ENCODE measurements at regions not wholly inside any gene's neighbourhood (a gene's known extent, or its start where the extent isn't known, plus 50 kb on each side); places are given as distances from the start of the nearest gene placed in this dataset.

- DNase-seq (ENCODE audit: low read depth) = no peak
These were observed 360.8 kb upstream of the MCTP2 start for GRCh38 chr15:93870583-93870982.

- DNase-seq (ENCODE audit: low read depth) = no peak
These were observed 364.4 kb upstream of the MCTP2 start for GRCh38 chr15:93866948-93867347.

GRCh38 chr15:93866476-93866875 is 364.9 kb upstream of the MCTP2 start:
- no peak for DNase-seq (ENCODE audit: low read depth)

GRCh38 chr15:93865586-93865985 is 365.8 kb upstream of the MCTP2 start:
- DNase-seq (ENCODE audit: low read depth) = no peak

- DNase-seq (ENCODE audit: low read depth) = no peak
These were observed 368.6 kb upstream of the MCTP2 start for GRCh38 chr15:93862791-93863190.

GRCh38 chr15:93861956-93862741 is 369.2 kb upstream of the MCTP2 start:
- DNase-seq (ENCODE audit: low read depth) = no peak

GRCh38 chr15:93861413-93861812 is 369.9 kb upstream of the MCTP2 start:
- DNase-seq (ENCODE audit: low read depth) = no peak

DNA sequence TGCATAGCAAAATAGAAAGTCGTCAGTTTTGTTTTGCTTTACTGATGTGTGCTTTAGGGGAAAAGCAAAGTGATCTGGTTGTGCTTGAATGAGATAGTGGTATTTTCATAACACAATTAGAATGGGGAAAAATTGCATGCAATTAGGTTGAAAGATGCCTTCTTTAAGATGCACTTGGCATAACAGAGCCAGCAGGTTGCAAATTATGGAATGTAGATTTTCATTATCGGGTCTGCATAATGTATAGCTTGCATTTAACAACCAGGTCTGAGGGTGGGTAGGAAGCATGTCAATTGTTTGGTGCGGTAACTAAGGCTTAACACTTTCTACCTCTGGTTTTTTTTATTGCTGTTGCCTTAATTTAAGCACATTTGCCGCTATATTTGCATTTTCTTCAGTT is 370.7 kb upstream of the MCTP2 start:
- DNase-seq (ENCODE audit: low read depth) = no peak

- no peak for DNase-seq (ENCODE audit: low read depth)
These were observed 372.2 kb upstream of the MCTP2 start for GRCh38 chr15:93859176-93859575.

GRCh38 chr15:93855181-93855826 is 376.1 kb upstream of the MCTP2 start:
- no peak for DNase-seq (ENCODE audit: low read depth)

DNA sequence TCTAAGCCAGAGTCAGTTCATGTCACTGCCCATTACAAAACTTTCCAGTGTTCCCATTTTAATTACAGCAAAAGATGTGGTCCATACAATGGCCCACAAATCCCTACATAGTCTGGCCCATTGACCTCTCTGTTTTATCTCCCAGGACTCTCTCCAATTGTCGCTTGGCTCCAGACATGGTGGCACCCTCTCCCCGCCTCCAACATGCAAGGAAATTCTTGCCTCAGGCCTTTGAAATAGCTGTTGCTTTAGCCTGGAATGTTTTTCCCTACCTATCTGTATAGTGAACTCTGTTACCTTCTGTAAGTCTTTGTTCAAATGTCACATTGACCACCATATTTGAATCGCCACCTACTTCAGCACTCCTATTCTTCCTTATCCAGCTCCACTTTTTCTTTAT is 377.3 kb upstream of the MCTP2 start:
- DNase-seq (ENCODE audit: low read depth) = no peak

DNA sequence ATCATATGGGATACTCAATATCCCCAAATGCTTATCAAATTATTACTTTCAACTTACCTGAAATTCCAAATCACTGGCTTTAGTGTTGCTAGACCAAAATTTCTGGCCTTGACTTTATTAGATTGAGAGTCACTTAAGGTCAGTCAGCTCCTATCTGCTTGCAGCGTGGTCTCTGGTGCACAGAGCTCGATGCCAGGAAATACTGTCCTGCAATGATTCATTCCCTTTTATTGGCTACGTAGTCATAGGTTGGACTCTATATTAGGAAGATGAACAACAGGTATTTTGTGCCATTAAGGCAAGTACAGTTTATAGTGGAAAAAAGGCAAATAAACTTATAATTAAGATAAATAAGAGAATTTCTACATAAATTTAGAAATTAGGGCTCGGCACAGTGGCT is 378.6 kb upstream of the MCTP2 start:
- DNase-seq (ENCODE audit: low read depth) = no peak

GRCh38 chr15:93848490-93848889 is 382.9 kb upstream of the MCTP2 start:
- no peak for DNase-seq (ENCODE audit: low read depth)

DNA sequence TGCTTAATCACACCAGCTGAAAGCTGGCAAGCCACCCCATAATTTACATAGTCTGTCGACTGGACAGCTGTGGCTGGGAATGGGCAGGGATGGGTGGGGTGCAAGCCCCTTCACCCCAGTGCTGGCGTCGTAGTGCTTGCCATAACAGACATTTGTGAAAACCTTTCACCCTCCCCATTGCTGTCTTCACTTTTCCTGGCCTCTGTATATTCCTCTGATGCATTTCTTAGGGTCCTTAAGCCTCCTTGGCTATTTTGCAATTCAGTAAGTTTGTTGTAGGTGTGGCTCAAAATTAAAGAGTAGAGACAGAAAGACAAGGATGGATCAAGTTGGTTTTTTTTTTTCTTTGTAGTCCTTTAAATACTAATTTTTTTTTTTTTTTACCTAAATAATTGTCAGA is 383.3 kb upstream of the MCTP2 start:
- DNase-seq (ENCODE audit: low read depth) = no peak

GRCh38 chr15:93846148-93846547 is 385.2 kb upstream of the MCTP2 start:
- DNase-seq (ENCODE audit: low read depth) = no peak

DNA sequence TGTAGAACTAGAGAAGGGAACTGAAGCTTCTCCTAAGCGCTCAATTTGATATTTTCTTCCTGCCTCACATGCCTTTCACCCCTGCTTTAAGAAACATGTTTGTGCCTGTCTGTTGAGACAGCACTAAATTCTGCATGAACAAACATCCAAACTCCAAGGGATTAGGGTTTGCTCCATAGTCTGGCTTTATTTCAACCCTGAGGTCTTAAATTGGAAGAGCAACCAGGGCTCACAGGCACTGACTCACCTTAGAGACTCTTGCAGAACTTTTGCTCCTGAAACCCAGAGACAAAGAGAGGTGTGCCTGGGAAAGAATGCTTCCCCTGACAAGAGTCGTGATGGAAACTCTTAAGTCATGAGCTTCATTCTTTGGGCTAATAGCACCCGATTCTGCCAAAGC is 393.9 kb upstream of the MCTP2 start:
- DNase-seq (ENCODE audit: low read depth) = no peak

DNA sequence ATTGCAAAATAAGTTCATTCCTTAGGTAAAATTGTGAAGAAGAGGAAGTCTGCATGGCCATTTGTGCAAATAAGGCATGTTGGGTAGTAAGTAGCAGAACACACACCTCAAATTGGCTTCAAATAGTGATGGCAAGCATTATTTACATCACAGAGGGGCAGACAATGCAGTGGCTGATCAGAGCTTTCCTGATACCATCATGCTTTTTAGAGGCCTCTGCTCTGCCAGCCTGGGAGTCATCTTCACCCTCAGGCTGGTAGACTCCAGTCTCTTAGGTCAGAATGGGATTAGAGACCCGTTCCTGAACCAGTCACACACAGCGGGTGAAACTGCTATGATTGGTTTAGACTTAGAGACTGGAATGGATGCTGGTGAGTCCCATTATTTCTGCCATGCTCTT is 396.0 kb upstream of the MCTP2 start:
- no peak for DNase-seq (ENCODE audit: low read depth)

DNA sequence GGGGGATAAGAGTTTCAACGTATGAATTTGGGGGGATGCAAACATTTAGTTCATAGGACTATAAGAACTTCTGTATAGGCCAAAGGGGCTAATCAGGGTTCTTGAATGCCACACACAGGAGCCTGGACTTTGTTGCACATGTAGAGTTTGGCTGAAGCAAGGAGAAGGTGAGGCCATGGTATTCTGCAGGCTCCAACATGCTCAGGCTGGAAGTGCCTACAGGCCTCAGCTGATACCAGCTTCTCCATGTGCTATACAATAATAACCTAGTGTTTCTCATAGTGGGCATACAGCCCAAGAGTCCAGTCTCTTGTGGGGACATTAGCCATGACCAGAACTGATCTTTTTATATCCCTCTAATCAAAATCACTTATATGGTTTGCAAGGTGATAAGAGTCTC is 399.7 kb upstream of the MCTP2 start:
- no peak for DNase-seq (ENCODE audit: low read depth)

DNA sequence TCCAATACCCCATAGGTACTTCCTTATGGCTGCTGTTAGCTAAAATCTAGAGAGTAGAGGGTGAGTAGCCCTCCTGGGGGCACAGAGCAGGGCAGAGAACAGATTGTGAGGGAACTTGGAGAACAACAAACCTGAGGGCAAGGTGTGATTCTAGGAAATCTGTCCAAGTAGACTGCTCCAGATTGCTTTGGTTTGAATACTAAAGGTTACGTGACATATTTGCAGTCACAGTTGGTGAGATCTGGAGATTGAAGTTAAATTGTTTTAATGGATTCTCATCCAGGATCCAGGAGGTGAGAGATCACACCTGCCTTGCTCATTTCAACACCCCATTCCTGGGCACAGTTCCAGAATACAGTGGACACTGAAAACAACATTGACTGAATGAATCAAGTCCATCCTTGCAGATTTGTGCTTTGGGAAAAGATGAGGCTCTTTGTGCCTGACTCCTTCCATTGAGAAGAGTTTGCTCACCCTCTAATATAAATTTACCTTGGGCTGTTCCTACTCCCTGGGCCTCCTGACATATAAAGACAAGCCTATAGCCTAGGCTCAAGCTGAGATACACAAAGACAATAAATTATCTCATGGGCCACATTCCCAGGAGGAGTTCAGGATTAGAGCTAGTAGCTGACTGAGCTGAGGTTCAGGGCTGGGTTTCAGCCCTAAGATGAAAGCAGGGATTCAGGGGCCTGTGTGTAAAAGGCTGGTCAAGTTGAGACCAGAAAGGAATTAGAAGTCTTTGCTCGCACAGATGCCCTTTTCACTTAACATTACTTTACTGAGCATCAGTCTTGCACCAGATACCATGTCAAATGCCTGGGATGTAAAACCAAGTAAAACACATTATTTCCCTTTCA is 400.9 kb upstream of the MCTP2 start:
- DNase-seq (ENCODE audit: low read depth) = no peak

DNA sequence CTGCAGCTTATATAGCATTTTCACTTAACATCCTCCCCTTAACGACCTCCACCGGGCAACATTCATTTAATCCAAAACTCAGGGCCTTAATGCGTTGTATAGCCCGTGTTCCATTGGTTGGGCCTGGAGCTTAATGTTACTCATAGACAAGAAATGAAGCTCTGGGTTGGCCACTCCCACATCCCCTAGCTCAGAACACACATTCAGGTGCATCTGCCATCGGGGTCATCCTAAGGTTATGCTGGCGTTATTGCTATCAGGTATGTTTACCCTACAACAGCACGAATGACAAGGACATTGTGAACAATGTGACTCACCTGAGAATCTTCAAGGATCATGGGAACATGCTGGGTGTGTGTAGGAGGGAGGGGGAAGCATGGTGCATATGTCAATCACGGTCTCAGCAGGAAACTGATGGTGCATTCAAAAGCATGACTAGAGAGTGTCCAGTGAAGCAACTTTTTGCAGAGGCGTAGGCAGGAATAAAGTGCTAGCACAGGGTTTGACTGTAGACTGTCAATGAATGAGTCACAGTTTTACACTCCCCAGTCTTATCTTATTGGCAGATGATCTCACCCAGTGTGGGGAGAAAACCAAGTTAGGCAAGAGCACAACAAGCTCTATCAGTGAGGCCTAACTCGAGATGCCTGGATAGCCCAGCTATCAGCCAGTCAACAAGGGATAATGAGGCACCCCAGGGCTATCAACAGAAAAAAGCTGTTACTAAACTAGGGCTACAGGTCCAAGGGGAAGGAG is 402.1 kb upstream of the MCTP2 start:
- DNase-seq (ENCODE audit: low read depth) = peak; percentile 12

DNA sequence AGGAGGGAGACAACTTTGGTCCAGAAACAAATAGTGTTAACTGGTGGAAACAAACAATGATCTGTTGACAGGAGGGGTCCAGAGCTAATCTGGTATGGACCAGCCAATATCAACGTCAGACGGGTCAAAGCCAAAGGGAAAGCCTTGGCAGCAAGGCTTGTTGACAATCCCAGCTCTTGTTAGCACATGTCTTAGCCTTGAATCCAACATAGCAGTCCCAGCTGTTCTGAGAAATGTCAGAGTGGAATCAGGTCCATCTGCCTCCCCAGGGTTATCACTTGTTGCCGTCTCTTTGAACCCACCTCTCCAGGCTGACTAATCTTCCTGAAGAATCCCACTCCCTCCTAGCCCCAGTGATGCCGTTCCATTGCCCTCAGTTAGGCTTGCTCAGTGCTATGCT is 404.6 kb upstream of the MCTP2 start:
- no peak for DNase-seq (ENCODE audit: low read depth)

- DNase-seq (ENCODE audit: low read depth) = no peak
These were observed 405.1 kb upstream of the MCTP2 start for GRCh38 chr15:93826293-93826692.
